B cell (primary cell): ENCODE measurements at regions not wholly inside any gene's neighbourhood (a gene's known extent, or its start where the extent isn't known, plus 50 kb on each side); places are given as distances from the start of the nearest gene placed in this dataset.

Source experiments
- ATAC-seq: fragments of 200-7000 bp; cut with Tn5 transposase; one replicate; pipeline ENCODE4 v1.10.0; 2021; ENCODE audit warnings: low read depth, mild to moderate bottlenecking, moderate number of reproducible peaks, moderate library complexity
- CTCF ChIA-PET: fragments of 350-600 bp; sonication (Branson Sonifier 250); formaldehyde crosslinking; loops from one replicate; lab custom pipeline; 2021; ENCODE audit warnings: antibody characterized with exemption, inconsistent platforms; lab: Charles Lee
- POLR2A ChIA-PET: fragments of 350-600 bp; sonication (Branson Sonifier 250); formaldehyde crosslinking; loops from one replicate; lab custom pipeline; 2021; ENCODE audit warnings: antibody characterized with exemption; lab: Charles Lee
- DNase-seq: peaks from one replicate; pipeline ENCODE4 v3.0.0; 2013
- H2AFZ ChIP-seq: 2 replicates; pipeline ENCODE4 v1.6.1; 2012; ENCODE audit warnings: mild to moderate bottlenecking, low read depth, low read length; ENCODE audit not compliant: insufficient read depth, poor library complexity, severe bottlenecking
- H3K27ac ChIP-seq, 2 donors: 1 replicate in 1 of 2; 2 replicates in 1 of 2; pipeline ENCODE4 v1.5.1; 2012 to 2013; ENCODE audit warnings: low read length in 2 of 2, mild to moderate bottlenecking in 2 of 2, moderate library complexity in 1 of 2
- H3K27me3 ChIP-seq, 4 experiments: fragments of 200-600 bp in 1 of 4; sonication (generic) in 1 of 4; replicated peaks in 1 of 4; 1 replicate in 2 of 4; 2 replicates in 2 of 4; pipeline versions ENCODE4 v1.6.1 to v1.7.0; 2013 to 2016; ENCODE audit warnings: low read length in 3 of 4, mild to moderate bottlenecking in 2 of 4, mixed read lengths in 1 of 4, moderate library complexity in 1 of 4; ENCODE audit not compliant: insufficient read depth in 4 of 4, control insufficient read depth in 3 of 4; ENCODE audit errors: control extremely low read depth in 1 of 4
- H3K36me3 ChIP-seq, 2 experiments: replicated peaks in 1 of 2; 1 replicate in 1 of 2; 2 replicates in 1 of 2; pipeline versions ENCODE4 v1.6.1 to v1.7.1; 2013; ENCODE audit warnings: low read length in 1 of 2; ENCODE audit not compliant: insufficient read depth in 2 of 2, control insufficient read depth in 1 of 2; ENCODE audit errors: control extremely low read depth in 1 of 2, extremely low read depth in 1 of 2
- H3K4me1 ChIP-seq, 2 donors: fragments of 200-600 bp in 1 of 2; sonication (generic) in 1 of 2; 1 replicate in 1 of 2; 2 replicates in 1 of 2; pipeline versions ENCODE4 v1.5.1 to v1.6.1; 2013 to 2017; ENCODE audit warnings: low read length in 2 of 2; ENCODE audit not compliant: control insufficient read depth in 2 of 2, insufficient read depth in 2 of 2
- H3K4me2 ChIP-seq: replicated peaks from 2 replicates; pipeline ENCODE3; 2012; ENCODE audit warnings: mild to moderate bottlenecking, low read depth, low read length; ENCODE audit not compliant: poor library complexity, severe bottlenecking
- H3K4me3 ChIP-seq, 5 experiments: fragments of 200-600 bp in 1 of 5; sonication (generic) in 1 of 5; 1 replicate in 3 of 5; 2 replicates in 2 of 5; pipeline versions ENCODE4 v1.5.1 to v1.7.0; 2011 to 2016; ENCODE audit warnings: low read length in 4 of 5, mild to moderate bottlenecking in 4 of 5, low read depth in 2 of 5, control low read depth in 1 of 5, moderate library complexity in 1 of 5; ENCODE audit not compliant: insufficient read depth in 1 of 5; ENCODE audit errors: control extremely low read depth in 1 of 5, extremely low read depth in 1 of 5
- H3K79me2 ChIP-seq: fragments of 200-600 bp; sonication (generic); one replicate; pipeline ENCODE4 v1.6.0; 2016; ENCODE audit warnings: low read length; ENCODE audit not compliant: control insufficient read depth, insufficient read depth
- H3K9ac ChIP-seq: fragments of 200-600 bp; sonication (generic); 2 replicates; pipeline ENCODE4 v1.6.1; 2017; ENCODE audit warnings: mild to moderate bottlenecking, low read length, moderate library complexity
- H3K9me3 ChIP-seq, 3 donors: one replicate each; pipeline versions ENCODE4 v1.6.1 to v1.7.1; 2013; ENCODE audit warnings: low read length in 2 of 3; ENCODE audit not compliant: control insufficient read depth in 2 of 3, insufficient read depth in 1 of 3; ENCODE audit errors: control extremely low read depth in 1 of 3
- H4K20me1 ChIP-seq: 2 replicates; pipeline ENCODE4 v1.6.0; 2012; ENCODE audit warnings: mild to moderate bottlenecking, low read length; ENCODE audit not compliant: insufficient read depth, control insufficient read depth, poor library complexity, severe bottlenecking
- H3K27ac Mint-ChIP-seq: one replicate; pipeline ENCODE4 v1.8.0; 2021; ENCODE audit warnings: mixed read lengths
- H3K27me3 Mint-ChIP-seq: one replicate; pipeline ENCODE4 v1.8.0; 2021; ENCODE audit warnings: mixed read lengths
- H3K4me1 Mint-ChIP-seq: one replicate; pipeline ENCODE4 v1.8.0; 2021; ENCODE audit warnings: mixed read lengths
- H3K4me3 Mint-ChIP-seq: one replicate; pipeline ENCODE4 v1.8.0; 2021; ENCODE audit warnings: mixed read lengths
- H3K9me3 Mint-ChIP-seq: one replicate; pipeline ENCODE4 v1.8.0; 2022; ENCODE audit warnings: mixed read lengths; ENCODE audit not compliant: insufficient read depth
- CTCF ChIP-seq: fragments of 200-600 bp; IDR thresholded peaks from one replicate; pipeline ENCODE4 v1.8.0; 2022; ENCODE audit warnings: antibody characterized with exemption, mild to moderate bottlenecking
- EZH2 ChIP-seq: IDR thresholded peaks from 2 replicates; pipeline ENCODE4 v1.6.1; 2012; ENCODE audit warnings: borderline replicate concordance, low read depth, mild to moderate bottlenecking, moderate library complexity, low read length; ENCODE audit not compliant: insufficient read depth, poor library complexity, severe bottlenecking
- WGBS: methylation state at CpG from one replicate; pipeline ENCODE4 v1.1.5; 2013; ENCODE audit warnings: missing lambda C conversion rate; ENCODE audit not compliant: insufficient coverage; 5-methylcytosine and 5-hydroxymethylcytosine counted together
- intact Hi-C: fragments of 100-400 bp; cut with micrococcal nuclease; formaldehyde crosslinking; loops from one replicate; pipeline ENCODE4 v1.10.0; 2022

DNA sequence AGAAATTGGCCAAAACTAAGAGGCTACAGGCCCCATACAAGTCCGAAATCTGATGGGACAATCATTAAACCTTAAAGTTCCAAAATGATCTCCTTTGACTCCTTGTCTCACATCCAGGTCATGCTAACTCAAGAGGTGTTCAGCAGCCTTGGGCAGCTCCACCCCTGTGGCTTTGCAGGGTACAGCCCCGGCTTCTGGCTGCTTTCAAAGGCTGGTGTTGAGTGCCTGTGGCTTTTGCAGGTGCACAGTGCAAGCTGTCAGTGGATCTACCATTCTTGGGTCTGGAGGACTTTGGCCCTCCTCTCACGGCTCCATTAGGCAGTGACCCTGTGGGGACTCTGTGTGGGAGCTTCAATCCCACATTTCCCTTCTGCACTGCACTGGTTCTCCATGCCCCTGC is 329.1 kb upstream of the MAD2L1 start:
- Mint-ChIP-seq H3K4me1 (no peaks in the 10 kb centered on the region), H3K4me3 (no peak overlapping the region), H3K9me3 (no peaks in the 10 kb centered on the region), H3K27ac (no peak overlapping the region), H3K27me3 (no peaks in the 10 kb centered on the region)
- no peaks in the 10 kb centered on the region for H3K9me3 ChIP-seq
- ATAC-seq, result no peak
- H3K36me3 ChIP-seq, result no peaks in the 10 kb centered on the region
- H3K4me1 ChIP-seq, result no peaks in the 10 kb centered on the region
- no peak overlapping the region for H3K4me3 ChIP-seq
- H4K20me1 ChIP-seq, result no peaks in the 10 kb centered on the region
- H3K27me3 ChIP-seq, result no peaks in the 10 kb centered on the region
- ChIA-PET POLR2A (no interaction called here), CTCF (no interaction called here)
- intact Hi-C loops, result no loop called here
- TF ChIP-seq EZH2 (no peak), CTCF (no peak)
- DNase-seq, result no peak
- H3K27ac ChIP-seq, result no peak overlapping the region
- H2AFZ ChIP-seq, result no peak overlapping the region
- no peak overlapping the region for H3K4me2 ChIP-seq
- H3K9ac ChIP-seq, result no peak overlapping the region
- 68% methylated on average over 3 of the region's 3 CpGs for WGBS
- no peaks in the 10 kb centered on the region for H3K79me2 ChIP-seq

- no peak for ATAC-seq
- Histone ChIP-seq H4K20me1 (no peaks in the 10 kb centered on the region), H3K9ac (no peak overlapping the region), H2AFZ (no peak overlapping the region), H3K4me1 (no peaks in the 10 kb centered on the region), H3K27me3 (no peaks in the 10 kb centered on the region), H3K9me3 (no peaks in the 10 kb centered on the region), H3K79me2 (no peaks in the 10 kb centered on the region), H3K27ac (no peak overlapping the region), H3K4me3 (no peak overlapping the region), H3K4me2 (no peak overlapping the region), H3K36me3 (no peaks in the 10 kb centered on the region)
- CTCF ChIA-PET, result interaction anchor here (1.1 kb wide), 1 partner anchor 13 kb away, joined by 3 read pairs; no protein-coding TSS in a partner anchor
- H3K4me1 Mint-ChIP-seq, result no peaks in the 10 kb centered on the region
- POLR2A ChIA-PET, result no interaction called here
- no peak overlapping the region for H3K27ac Mint-ChIP-seq
- no peak for DNase-seq
- TF ChIP-seq CTCF, result no peak
- no peak for TF ChIP-seq EZH2
- H3K4me3 Mint-ChIP-seq, result no peak overlapping the region
- no peaks in the 10 kb centered on the region for H3K27me3 Mint-ChIP-seq
- intact Hi-C loops, result no loop called here
- H3K9me3 Mint-ChIP-seq, result no peaks in the 10 kb centered on the region
Measured at GRCh38 chr4:120355881-120356280, 289.2 kb upstream of the MAD2L1 start.
